ENCODE measurements at regions not wholly inside any gene's neighbourhood (a gene's known extent, or its start where the extent isn't known, plus 50 kb on each side); places are given as distances from the start of the nearest gene placed in this dataset.
"Not testable (repeated sequence)": the region's sequence is repeated elsewhere in the genome, so short reads cannot be mapped to it uniquely, and the experiment has no call there.

DNA sequence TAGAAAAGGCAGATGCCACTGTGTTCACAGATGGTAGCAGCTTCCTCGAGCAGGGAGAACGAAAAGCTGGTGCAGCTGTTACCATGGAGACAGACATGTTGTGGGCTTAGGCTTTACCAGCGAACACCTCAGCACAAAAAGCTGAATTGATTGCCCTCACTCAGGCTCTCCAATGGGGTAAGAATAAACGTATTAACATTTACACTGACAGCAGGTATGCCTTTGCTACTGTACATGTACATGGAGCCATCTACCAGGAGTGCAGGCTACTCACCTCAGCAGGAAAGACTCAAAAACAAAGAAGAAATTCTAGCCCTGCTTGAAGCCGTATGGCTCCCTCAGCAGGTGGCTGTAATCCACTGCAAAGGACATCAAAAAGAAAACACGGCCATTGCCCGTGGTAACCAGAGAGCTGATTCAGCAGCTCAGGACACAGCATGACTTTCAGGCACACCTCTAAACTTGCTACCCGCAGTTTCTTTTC lies 197.7 kb downstream of the ZNF737 start:
- DNase-seq (ENCODE audit: low spot score in 2 of 2): no peak
- intact Hi-C loops (cut with DNase I; ENCODE audit: low total_unique reads): no loop called here
- 19 to 46% methylated on average over 8 of the region's 8 CpGs for WGBS, 2 donors
- TF ChIP-seq POLR2A (IDR thresholded peaks at IDR 0.05) (no peak), CTCF (IDR thresholded peaks at IDR 0.05) (no peak)
- H3K4me3 ChIP-seq (ENCODE audit: low read depth, poor library complexity, severe bottlenecking): no peak overlapping the region

GRCh38 chr19:20365146-20365545 lies 198.1 kb downstream of the ZNF486 start:
- intact Hi-C loops (cut with DNase I; ENCODE audit: low total_unique reads): no loop called here
- WGBS, 2 donors: 18 to 42% methylated on average over 6 of the region's 6 CpGs
- no peak for DNase-seq (ENCODE audit: low spot score in 2 of 2)
- TF ChIP-seq POLR2A (IDR thresholded peaks at IDR 0.05) (no peak), CTCF (IDR thresholded peaks at IDR 0.05) (no peak)
- H3K4me3 ChIP-seq (ENCODE audit: low read depth, poor library complexity, severe bottlenecking): no peak overlapping the region

DNA sequence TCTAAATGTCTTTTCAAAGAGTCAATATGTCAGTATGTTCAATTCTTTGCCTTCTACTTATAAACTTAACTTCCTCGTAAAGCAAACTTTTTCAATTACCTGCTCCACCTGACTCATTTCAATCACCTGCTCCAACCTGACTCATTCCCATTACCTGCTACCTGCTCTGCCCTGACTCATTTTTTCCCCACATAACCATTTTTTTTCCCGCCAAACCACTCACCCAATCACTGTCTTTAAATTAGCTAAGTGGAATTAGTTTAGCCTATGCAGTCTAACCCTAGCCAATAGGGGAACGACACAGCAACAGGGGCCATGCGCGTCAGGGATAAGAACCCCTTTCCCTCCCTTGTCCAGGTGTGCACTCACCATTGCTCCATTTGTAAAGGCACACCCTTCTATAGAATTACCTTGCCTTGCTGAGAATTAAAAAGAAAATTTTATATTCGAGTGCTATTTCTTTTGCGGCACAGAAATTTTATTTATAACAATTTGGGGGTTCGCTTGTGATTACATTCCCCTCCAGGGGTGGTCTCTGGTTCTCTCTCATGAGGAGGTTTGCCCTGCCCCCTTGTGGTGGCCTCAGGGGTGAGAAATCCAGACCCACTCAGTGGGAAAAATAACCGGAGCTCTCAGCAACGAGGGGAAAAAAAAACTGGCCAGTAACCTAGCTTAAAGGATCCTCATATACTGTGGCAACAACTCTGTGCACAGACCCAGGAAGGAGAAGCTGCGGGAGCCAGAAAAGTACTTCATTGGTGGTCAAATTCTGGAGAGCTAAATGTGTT lies 193.1 kb downstream of the ZNF486 start:
- WGBS, 2 donors: 50 to 61% methylated on average over 11 of the region's 11 CpGs
- H3K4me3 ChIP-seq (ENCODE audit: low read depth, poor library complexity, severe bottlenecking): no peak overlapping the region
- TF ChIP-seq CTCF (IDR thresholded peaks at IDR 0.05) (no peak), POLR2A (IDR thresholded peaks at IDR 0.05) (no peak)
- intact Hi-C loops (cut with DNase I; ENCODE audit: low total_unique reads): no loop called here
- no peak for DNase-seq (ENCODE audit: low spot score in 2 of 2)

DNA sequence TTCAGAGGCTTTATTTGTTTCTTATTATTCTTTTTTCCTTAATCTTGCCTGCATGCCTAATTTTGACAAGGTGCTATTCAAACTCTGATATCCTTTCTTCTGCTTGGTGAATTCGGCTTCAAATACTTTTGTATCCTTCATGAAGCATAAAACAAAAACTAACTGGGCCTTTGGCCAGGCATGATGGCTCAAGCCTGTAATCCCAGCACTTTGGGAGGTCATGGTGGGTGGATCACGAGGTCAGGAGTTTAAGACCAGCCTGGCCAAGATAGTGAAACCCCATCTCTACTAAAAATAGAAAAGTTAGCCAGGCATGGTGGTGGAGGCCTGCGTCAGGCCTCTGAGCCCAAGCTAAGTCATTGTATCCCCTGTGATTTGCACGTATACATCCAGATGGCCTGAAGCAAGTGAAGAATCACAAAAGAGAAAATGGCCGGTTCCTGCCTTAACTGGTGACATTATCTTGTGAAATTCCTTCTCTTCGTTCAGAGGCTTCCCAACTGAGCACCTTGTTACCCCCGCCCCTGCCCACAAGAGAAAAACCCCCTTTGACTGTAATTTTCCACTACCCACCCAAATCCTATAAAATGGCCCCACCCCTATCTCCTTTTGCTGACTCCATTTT lies 191.9 kb downstream of the ZNF486 start:
- DNase-seq (ENCODE audit: low spot score in 2 of 2); H3K4me3 ChIP-seq (ENCODE audit: low read depth, poor library complexity, severe bottlenecking); intact Hi-C loops (cut with DNase I; ENCODE audit: low total_unique reads): not testable (repeated sequence)
- 79 to 85% methylated on average over 7 of the region's 7 CpGs for WGBS, 2 donors

- intact Hi-C loops (cut with DNase I; ENCODE audit: low total_unique reads): no loop called here
- DNase-seq (ENCODE audit: low spot score in 2 of 2): no peak
- no peak overlapping the region for H3K4me3 ChIP-seq (ENCODE audit: low read depth, poor library complexity, severe bottlenecking)
- WGBS, 2 donors: 73 to 74% methylated on average over 6 of the region's 6 CpGs
- no peak for TF ChIP-seq POLR2A (IDR thresholded peaks at IDR 0.05)
- TF ChIP-seq CTCF (IDR thresholded peaks at IDR 0.05): no peak
These were observed 190.9 kb downstream of the ZNF486 start for GRCh38 chr19:20357921-20358320.

DNA sequence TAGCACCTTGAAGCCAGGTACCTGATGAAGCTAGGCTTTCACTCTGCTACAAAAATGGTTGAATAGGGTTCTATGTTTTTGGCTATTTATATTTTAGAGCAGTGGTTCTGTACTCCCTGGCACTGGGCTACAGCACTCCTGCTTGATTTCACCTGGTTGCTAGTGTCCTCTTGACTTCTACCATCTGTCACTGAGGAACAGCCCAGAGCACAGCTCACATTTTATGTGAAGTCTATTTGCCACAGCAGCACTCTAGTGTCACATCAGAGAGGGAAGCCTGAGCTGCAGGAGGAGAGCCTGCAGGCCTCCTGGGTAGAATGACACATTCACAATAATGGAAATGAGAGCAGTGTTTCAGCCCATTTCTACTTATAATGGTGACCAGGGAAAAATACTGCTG lies 184.2 kb downstream of the ZNF486 start:
- no peak overlapping the region for H3K4me3 ChIP-seq (ENCODE audit: low read depth, poor library complexity, severe bottlenecking)
- TF ChIP-seq CTCF (IDR thresholded peaks at IDR 0.05) (no peak), POLR2A (IDR thresholded peaks at IDR 0.05) (no peak)
- intact Hi-C loops (cut with DNase I; ENCODE audit: low total_unique reads): no loop called here
- no peak for DNase-seq (ENCODE audit: low spot score in 2 of 2)

Data from lower leg skin (tissue), 4 donors.